CD8-positive, alpha-beta memory T cell (primary cell): ENCODE measurements at regions not wholly inside any gene's neighbourhood (a gene's known extent, or its start where the extent isn't known, plus 50 kb on each side); places are given as distances from the start of the nearest gene placed in this dataset.

ENCODE experiments used
- CTCF ChIA-PET: fragments of 350-600 bp; sonication (Branson Sonifier 250); formaldehyde crosslinking; loops from one replicate; lab custom pipeline; 2021; ENCODE audit warnings: antibody characterized with exemption; lab: Charles Lee
- POLR2A ChIA-PET: fragments of 350-600 bp; sonication (Branson Sonifier 250); formaldehyde crosslinking; loops from one replicate; lab custom pipeline; 2021; ENCODE audit warnings: antibody characterized with exemption; lab: Charles Lee
- DNase-seq, 5 donors: peaks; one replicate each; pipeline versions ENCODE4 v3.0.0 to v3.0.0-alpha.2; 2020 to 2022; ENCODE audit warnings: mixed read lengths in 1 of 5
- H3K27ac ChIP-seq: one replicate; pipeline ENCODE4 v1.7.0; 2013; ENCODE audit warnings: low read depth, mild to moderate bottlenecking, low read length, moderate library complexity
- H3K27me3 ChIP-seq: 2 replicates; pipeline ENCODE4 v1.7.0; 2013; ENCODE audit warnings: low read length, mild to moderate bottlenecking; ENCODE audit not compliant: insufficient read depth, poor library complexity, severe bottlenecking
- H3K36me3 ChIP-seq: 2 replicates; pipeline ENCODE4 v1.7.0; 2013; ENCODE audit warnings: mild to moderate bottlenecking, low read length, moderate library complexity; ENCODE audit not compliant: insufficient read depth
- H3K4me1 ChIP-seq: 2 replicates; pipeline ENCODE4 v1.7.0; 2013; ENCODE audit warnings: mild to moderate bottlenecking, low read length, moderate library complexity; ENCODE audit not compliant: insufficient read depth
- H3K4me3 ChIP-seq: 2 replicates; pipeline ENCODE4 v1.7.0; 2013; ENCODE audit warnings: mild to moderate bottlenecking, low read length
- H3K9me3 ChIP-seq: 2 replicates; pipeline ENCODE4 v1.7.0; 2013; ENCODE audit warnings: mild to moderate bottlenecking, low read length
- H3K27ac Mint-ChIP-seq, 8 donors: one replicate each; pipeline ENCODE4 v1.8.0; 2020 to 2021; ENCODE audit warnings: mixed read lengths in 8 of 8, mild to moderate bottlenecking in 6 of 8, inconsistent platforms in 3 of 8, moderate library complexity in 3 of 8
- H3K27me3 Mint-ChIP-seq, 2 donors: one replicate each; pipeline ENCODE4 v1.8.0; 2020 to 2021; ENCODE audit warnings: mixed read lengths in 2 of 2, mild to moderate bottlenecking in 1 of 2, moderate library complexity in 1 of 2
- H3K36me3 Mint-ChIP-seq, 3 donors: one replicate each; pipeline ENCODE4 v1.8.0; 2020 to 2021; ENCODE audit warnings: mixed read lengths in 3 of 3, inconsistent platforms in 1 of 3, mild to moderate bottlenecking in 1 of 3
- H3K4me1 Mint-ChIP-seq, 3 donors: one replicate each; pipeline ENCODE4 v1.8.0; 2020 to 2021; ENCODE audit warnings: mixed read lengths in 3 of 3, inconsistent platforms in 1 of 3, mild to moderate bottlenecking in 1 of 3
- H3K4me3 Mint-ChIP-seq, 7 donors: one replicate each; pipeline ENCODE4 v1.8.0; 2020 to 2021; ENCODE audit warnings: mixed read lengths in 7 of 7, mild to moderate bottlenecking in 6 of 7, moderate library complexity in 4 of 7, inconsistent platforms in 2 of 7
- H3K9me3 Mint-ChIP-seq, 5 donors: one replicate each; pipeline ENCODE4 v1.8.0; 2020 to 2022; ENCODE audit warnings: mixed read lengths in 5 of 5, mild to moderate bottlenecking in 3 of 5, moderate library complexity in 2 of 5, inconsistent platforms in 1 of 5

DNA sequence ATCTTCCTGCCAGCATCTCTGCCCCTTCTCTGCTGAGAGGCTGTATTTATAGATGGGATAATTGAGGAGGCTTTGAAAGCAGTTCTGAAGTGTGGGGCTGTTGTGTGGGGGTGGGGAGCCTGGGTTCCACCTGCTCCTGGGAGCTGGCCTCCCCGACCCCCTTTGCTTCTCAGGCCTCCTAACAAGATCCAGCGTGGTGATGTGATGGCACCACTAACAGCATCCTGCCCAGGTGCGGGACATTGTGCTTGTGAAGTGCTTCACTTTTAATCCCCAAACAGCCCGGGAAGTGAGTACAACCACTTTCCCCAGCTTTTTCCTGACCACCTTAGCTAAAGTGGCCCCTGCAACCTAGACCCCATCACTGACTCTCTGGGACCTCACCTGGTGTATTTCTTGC, 95.1 kb upstream of the NRXN3 start:
- Histone ChIP-seq H3K27ac (no peak overlapping the region), H3K9me3 (no peaks in the 10 kb centered on the region), H3K36me3 (no peaks in the 10 kb centered on the region), H3K4me1 (no peaks in the 10 kb centered on the region), H3K27me3 (no peaks in the 10 kb centered on the region), H3K4me3 (no peak overlapping the region)
- ChIA-PET POLR2A (no interaction called here), CTCF (no interaction called here)
- H3K27me3 Mint-ChIP-seq: peaks cover 0 to 5% of the 10 kb centered on the region in 2 donors
- no peak overlapping the region for H3K27ac Mint-ChIP-seq
- no peaks in the 10 kb centered on the region for H3K9me3 Mint-ChIP-seq
- no peaks in the 10 kb centered on the region for H3K36me3 Mint-ChIP-seq
- H3K4me3 Mint-ChIP-seq: no peak overlapping the region
- no peaks in the 10 kb centered on the region for H3K4me1 Mint-ChIP-seq
- DNase-seq: no peak

DNA sequence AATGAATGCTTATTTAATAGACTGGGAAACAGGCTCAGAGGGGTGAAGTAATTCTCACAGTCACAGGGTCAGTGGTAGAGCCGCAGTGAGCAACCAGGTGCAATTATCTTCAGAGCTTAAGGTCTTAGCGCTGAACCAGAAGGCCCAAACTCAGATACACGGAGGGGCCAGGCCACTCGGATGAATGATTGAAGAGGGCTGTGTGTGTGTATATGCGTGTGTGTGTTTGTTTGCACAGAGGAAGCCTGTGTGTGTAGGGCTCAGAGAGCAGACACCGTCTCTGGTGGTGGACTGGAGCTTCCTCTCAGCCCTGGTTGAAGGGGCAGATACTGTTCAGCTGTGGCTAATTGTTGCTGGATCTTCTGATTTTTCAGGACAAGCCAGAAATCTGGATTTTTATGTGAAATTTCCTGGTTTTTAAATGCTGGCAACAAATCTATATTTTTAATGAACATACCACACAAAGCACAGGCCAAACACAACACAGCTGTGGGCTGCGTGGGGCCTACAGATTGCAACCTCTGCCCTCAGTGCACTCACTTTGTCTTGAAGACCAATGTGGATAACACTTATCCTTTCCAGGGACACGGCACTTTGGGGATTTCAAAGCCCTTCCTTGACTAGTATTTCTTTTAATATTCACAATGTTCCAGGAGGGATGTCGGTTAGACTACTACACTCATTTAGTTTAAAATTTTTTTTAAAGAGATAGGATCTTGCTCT, 94.5 kb upstream of the NRXN3 start:
- ChIA-PET POLR2A (no interaction called here), CTCF (no interaction called here)
- no peak overlapping the region for H3K27ac Mint-ChIP-seq
- no peaks in the 10 kb centered on the region for H3K36me3 Mint-ChIP-seq
- no peaks in the 10 kb centered on the region for H3K36me3 ChIP-seq
- H3K4me1 Mint-ChIP-seq: no peaks in the 10 kb centered on the region
- no peak overlapping the region for H3K4me3 Mint-ChIP-seq
- peaks cover 0 to 5% of the 10 kb centered on the region in 2 donors for H3K27me3 Mint-ChIP-seq
- no peak overlapping the region for H3K4me3 ChIP-seq
- DNase-seq: no peak
- H3K9me3 Mint-ChIP-seq: no peaks in the 10 kb centered on the region
- H3K27me3 ChIP-seq: no peaks in the 10 kb centered on the region
- no peaks in the 10 kb centered on the region for H3K9me3 ChIP-seq
- H3K4me1 ChIP-seq: no peaks in the 10 kb centered on the region
- H3K27ac ChIP-seq: no peak overlapping the region

DNA sequence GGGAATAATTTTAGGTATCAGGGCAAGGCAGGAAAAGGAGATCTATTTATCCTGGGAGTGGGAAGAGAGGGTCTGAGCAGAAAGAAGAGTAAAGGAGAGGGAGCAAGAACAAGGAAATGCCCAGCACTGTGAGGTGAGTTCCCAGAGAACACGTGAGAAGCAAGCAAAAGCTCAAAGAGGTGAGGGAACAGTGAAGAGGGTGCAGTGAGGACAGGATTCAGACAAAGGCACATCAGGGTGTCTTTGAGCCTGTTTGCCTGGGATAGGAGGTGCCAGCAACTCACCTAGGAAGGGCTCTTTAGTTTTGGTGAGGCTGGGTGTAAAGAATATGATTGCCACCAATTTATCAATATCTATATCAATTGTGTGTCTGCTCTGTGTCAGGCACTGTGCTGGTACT, 88.9 kb upstream of the NRXN3 start:
- no peaks in the 10 kb centered on the region for H3K9me3 ChIP-seq
- no peak overlapping the region for H3K4me3 Mint-ChIP-seq
- H3K36me3 ChIP-seq: no peaks in the 10 kb centered on the region
- H3K4me1 ChIP-seq: no peaks in the 10 kb centered on the region
- POLR2A ChIA-PET: no interaction called here
- no peaks in the 10 kb centered on the region for H3K27me3 ChIP-seq
- H3K27ac ChIP-seq: no peak overlapping the region
- H3K36me3 Mint-ChIP-seq: no peaks in the 10 kb centered on the region
- peaks cover 0 to 2% (median 0%) of the 10 kb centered on the region in 5 donors for H3K9me3 Mint-ChIP-seq
- peaks cover 1 to 3% of the 10 kb centered on the region in 2 donors for H3K27me3 Mint-ChIP-seq
- H3K4me1 Mint-ChIP-seq: no peaks in the 10 kb centered on the region
- no peak for DNase-seq
- CTCF ChIA-PET: no interaction called here
- no peak overlapping the region for H3K27ac Mint-ChIP-seq
- no peak overlapping the region for H3K4me3 ChIP-seq

DNA sequence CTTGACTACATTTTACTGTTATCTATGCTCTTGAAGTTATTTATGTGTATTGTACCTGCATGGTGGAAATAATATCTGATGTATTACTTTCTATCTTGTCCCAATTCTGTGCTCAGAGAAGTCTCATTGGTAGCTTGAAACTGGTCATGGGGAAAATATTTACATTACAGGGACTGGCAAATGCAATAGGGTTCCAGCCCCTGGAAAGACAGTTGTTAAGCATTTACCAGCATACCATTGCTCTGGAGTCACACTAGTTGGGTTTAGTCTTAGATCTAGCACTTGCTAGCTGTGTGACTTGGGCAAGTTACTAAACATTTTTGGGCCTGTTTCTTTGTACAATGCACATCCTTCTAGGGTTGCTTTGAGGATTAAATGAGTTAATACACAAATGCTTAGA, 86.3 kb upstream of the NRXN3 start:
- no peaks in the 10 kb centered on the region for H3K27me3 ChIP-seq
- Mint-ChIP-seq H3K36me3 (no peaks in the 10 kb centered on the region), H3K4me3 (no peak overlapping the region), H3K9me3 (peaks cover 0 to 3% (median 0%) of the 10 kb centered on the region in 5 donors), H3K27ac (no peak overlapping the region), H3K27me3 (peaks cover 3% of the 10 kb centered on the region in 2 donors), H3K4me1 (no peaks in the 10 kb centered on the region)
- H3K4me1 ChIP-seq: no peaks in the 10 kb centered on the region
- ChIA-PET POLR2A (no interaction called here), CTCF (no interaction called here)
- no peak overlapping the region for H3K27ac ChIP-seq
- DNase-seq: no peak
- H3K36me3 ChIP-seq: no peaks in the 10 kb centered on the region
- no peak overlapping the region for H3K4me3 ChIP-seq
- no peaks in the 10 kb centered on the region for H3K9me3 ChIP-seq

DNA sequence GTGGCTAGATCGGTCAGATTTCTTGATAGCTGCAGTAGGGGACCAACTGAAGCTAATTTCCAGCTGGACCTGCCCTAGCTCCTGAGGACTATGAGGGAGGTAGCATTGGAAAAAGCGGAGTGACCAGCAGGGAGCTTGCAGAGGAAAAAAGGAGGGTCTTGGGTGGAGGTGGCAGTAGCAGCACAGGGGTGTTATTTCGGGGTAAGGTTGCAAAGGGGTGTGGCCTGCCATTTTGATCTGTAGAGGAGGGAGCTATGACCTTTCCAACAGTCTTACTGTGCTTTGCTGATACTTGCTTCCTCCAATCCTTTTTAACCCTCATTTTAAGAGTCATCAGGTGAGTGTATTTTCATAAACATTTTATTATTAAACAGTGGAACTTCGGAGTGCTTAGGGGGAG, 83.8 kb upstream of the NRXN3 start:
- H3K27me3 ChIP-seq: no peaks in the 10 kb centered on the region
- no peak for DNase-seq
- Mint-ChIP-seq H3K9me3 (peaks cover 0 to 3% (median 0%) of the 10 kb centered on the region in 5 donors), H3K4me3 (no peak overlapping the region), H3K36me3 (no peaks in the 10 kb centered on the region), H3K27ac (no peak overlapping the region), H3K4me1 (no peaks in the 10 kb centered on the region), H3K27me3 (peaks cover 3 to 8% of the 10 kb centered on the region in 2 donors)
- H3K9me3 ChIP-seq: no peaks in the 10 kb centered on the region
- H3K4me1 ChIP-seq: no peaks in the 10 kb centered on the region
- H3K36me3 ChIP-seq: no peaks in the 10 kb centered on the region
- POLR2A ChIA-PET: no interaction called here
- no peak overlapping the region for H3K4me3 ChIP-seq
- CTCF ChIA-PET: no interaction called here
- no peak overlapping the region for H3K27ac ChIP-seq

DNA sequence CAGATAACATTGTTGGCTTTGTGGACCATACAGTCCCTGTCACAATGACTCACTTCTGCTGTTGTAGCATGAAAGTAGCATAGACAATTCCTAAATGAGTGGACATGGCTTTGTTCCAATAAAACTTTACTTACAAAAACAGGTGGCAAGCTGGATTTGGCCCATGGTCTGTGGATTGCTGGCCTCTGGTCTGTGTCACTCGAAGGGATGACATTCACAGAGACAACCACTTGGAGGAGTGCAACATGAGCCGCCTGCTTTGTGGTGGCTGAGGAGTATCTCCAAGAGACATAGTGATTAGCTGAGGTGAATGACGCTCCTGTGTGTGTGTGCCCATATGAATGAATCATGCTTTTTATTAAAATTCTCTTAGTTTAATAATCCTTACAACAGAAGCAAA, 81.3 kb upstream of the NRXN3 start:
- no peaks in the 10 kb centered on the region for H3K36me3 Mint-ChIP-seq
- CTCF ChIA-PET: no interaction called here

DNA sequence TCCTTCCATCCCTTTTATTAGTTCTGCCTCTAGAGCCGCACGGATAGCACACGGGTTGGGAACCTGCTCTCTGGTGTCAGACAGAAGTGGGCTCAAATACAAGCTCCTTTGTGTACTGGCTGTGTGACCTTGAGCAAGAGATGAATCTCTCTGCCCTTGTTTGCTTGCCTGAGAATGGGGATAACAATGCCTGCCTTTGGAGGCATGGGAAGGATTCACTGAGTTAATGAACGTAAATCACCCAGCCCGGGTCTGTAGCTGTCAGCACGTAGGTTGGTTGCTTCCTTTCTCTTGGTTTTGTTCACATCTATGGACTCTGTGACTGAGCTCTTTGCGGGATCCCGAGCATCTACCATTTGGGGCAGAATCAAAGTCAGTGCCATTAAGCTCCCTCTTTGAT, 79.3 kb upstream of the NRXN3 start:
- CTCF ChIA-PET: no interaction called here
- H3K27ac Mint-ChIP-seq: no peak overlapping the region
- H3K9me3 ChIP-seq: no peaks in the 10 kb centered on the region
- no peaks in the 10 kb centered on the region for H3K36me3 Mint-ChIP-seq
- H3K9me3 Mint-ChIP-seq: peaks cover 0 to 3% (median 0%) of the 10 kb centered on the region in 5 donors
- no peaks in the 10 kb centered on the region for H3K4me1 ChIP-seq
- POLR2A ChIA-PET: no interaction called here
- no peak overlapping the region for H3K27ac ChIP-seq
- no peaks in the 10 kb centered on the region for H3K36me3 ChIP-seq
- no peaks in the 10 kb centered on the region for H3K27me3 ChIP-seq
- H3K4me3 Mint-ChIP-seq: no peak overlapping the region
- no peak for DNase-seq
- H3K4me3 ChIP-seq: no peak overlapping the region
- H3K27me3 Mint-ChIP-seq: peaks cover 2 to 4% of the 10 kb centered on the region in 2 donors
- no peaks in the 10 kb centered on the region for H3K4me1 Mint-ChIP-seq

More for the DNA sequence above, 81.3 kb upstream of the NRXN3 start:
- H3K9me3 ChIP-seq: no peaks in the 10 kb centered on the region
- DNase-seq: no peak
- Mint-ChIP-seq H3K27me3 (peaks cover 3 to 4% of the 10 kb centered on the region in 2 donors), H3K27ac (no peak overlapping the region), H3K4me1 (no peaks in the 10 kb centered on the region), H3K9me3 (peaks cover 0 to 3% (median 0%) of the 10 kb centered on the region in 5 donors), H3K4me3 (no peak overlapping the region)
- no peak overlapping the region for H3K4me3 ChIP-seq
- no peaks in the 10 kb centered on the region for H3K36me3 ChIP-seq
- POLR2A ChIA-PET: no interaction called here
- no peaks in the 10 kb centered on the region for H3K4me1 ChIP-seq
- no peak overlapping the region for H3K27ac ChIP-seq
- no peaks in the 10 kb centered on the region for H3K27me3 ChIP-seq

DNA sequence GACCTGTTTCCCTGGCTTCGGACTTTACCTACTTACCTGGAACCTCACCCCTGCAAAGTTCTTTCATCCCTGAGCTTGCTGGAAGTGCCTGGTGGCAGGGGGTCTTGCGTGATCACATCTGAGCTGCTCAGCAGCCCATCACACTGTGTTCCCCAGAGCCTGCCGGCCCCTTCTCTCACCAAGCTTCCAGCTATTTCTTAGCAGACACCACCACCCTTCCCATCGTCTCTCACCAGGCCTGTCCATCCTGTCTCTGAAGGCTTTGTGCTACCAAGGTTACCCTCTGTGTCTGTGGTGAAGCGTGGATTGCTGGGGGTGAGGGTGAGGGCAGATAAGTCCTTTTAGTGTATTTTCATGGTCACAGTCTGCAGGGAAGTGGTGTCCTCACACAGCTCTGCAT, 78.8 kb upstream of the NRXN3 start:
- no peak overlapping the region for H3K4me3 ChIP-seq
- H3K36me3 Mint-ChIP-seq: no peaks in the 10 kb centered on the region
- H3K4me1 Mint-ChIP-seq: no peaks in the 10 kb centered on the region
- DNase-seq: no peak
- POLR2A ChIA-PET: no interaction called here
- H3K9me3 Mint-ChIP-seq: no peaks in the 10 kb centered on the region
- H3K27me3 Mint-ChIP-seq: peaks cover 1 to 4% of the 10 kb centered on the region in 2 donors
- no peaks in the 10 kb centered on the region for H3K4me1 ChIP-seq
- H3K36me3 ChIP-seq: no peaks in the 10 kb centered on the region
- H3K4me3 Mint-ChIP-seq: no peak overlapping the region
- CTCF ChIA-PET: no interaction called here
- no peak overlapping the region for H3K27ac Mint-ChIP-seq
- no peaks in the 10 kb centered on the region for H3K27me3 ChIP-seq
- no peaks in the 10 kb centered on the region for H3K9me3 ChIP-seq
- no peak overlapping the region for H3K27ac ChIP-seq
